Endodermal cell (in vitro differentiated cells): ENCODE measurements at regions not wholly inside any gene's neighbourhood (a gene's known extent, or its start where the extent isn't known, plus 50 kb on each side); places are given as distances from the start of the nearest gene placed in this dataset.
"Not testable (repeated sequence)": the region's sequence is repeated elsewhere in the genome, so short reads cannot be mapped to it uniquely, and the experiment has no call there.

Experiments used
- DNase-seq: peaks from one replicate; pipeline ENCODE4 v3.0.0-alpha.2; 2017
- H3K27ac ChIP-seq: 2 replicates; pipeline ENCODE4 v1.5.1; 2013; ENCODE audit warnings: mild to moderate bottlenecking, low read depth, low read length, moderate library complexity
- H3K27me3 ChIP-seq: 2 replicates; pipeline ENCODE4 v1.6.1; 2013; ENCODE audit warnings: mild to moderate bottlenecking, low read length, moderate library complexity; ENCODE audit not compliant: insufficient read depth, control insufficient read depth, poor library complexity, severe bottlenecking
- H3K36me3 ChIP-seq: 2 replicates; pipeline ENCODE4 v1.7.0; 2013; ENCODE audit warnings: mild to moderate bottlenecking, low read length, moderate library complexity; ENCODE audit not compliant: control insufficient read depth, insufficient read depth
- H3K4me1 ChIP-seq: one replicate; pipeline ENCODE4 v1.7.0; 2013; ENCODE audit warnings: low read length; ENCODE audit not compliant: control insufficient read depth, insufficient read depth
- H3K4me3 ChIP-seq: 2 replicates; pipeline ENCODE4 v1.5.1; 2013; ENCODE audit warnings: mild to moderate bottlenecking, low read length, moderate library complexity
- H3K9ac ChIP-seq: 2 replicates; pipeline ENCODE4 v1.6.1; 2013; ENCODE audit warnings: mild to moderate bottlenecking, low read length, moderate library complexity; ENCODE audit not compliant: poor library complexity, severe bottlenecking; ENCODE audit errors: extremely low read depth
- H3K9me3 ChIP-seq: 2 replicates; pipeline ENCODE4 v1.6.1; 2013; ENCODE audit warnings: mild to moderate bottlenecking, low read length, moderate library complexity; ENCODE audit not compliant: control insufficient read depth
- H3K27ac Mint-ChIP-seq: 2 replicates; pipeline ENCODE4 v1.8.0; 2020; ENCODE audit warnings: mixed read lengths
- H3K27me3 Mint-ChIP-seq: 2 replicates; pipeline ENCODE4 v1.8.0; 2021; ENCODE audit warnings: mild to moderate bottlenecking, mixed read lengths; ENCODE audit not compliant: insufficient read depth
- H3K36me3 Mint-ChIP-seq: 2 replicates; pipeline ENCODE4 v1.8.0; 2020; ENCODE audit warnings: low read depth, mixed read lengths
- H3K4me1 Mint-ChIP-seq: 2 replicates; pipeline ENCODE4 v1.8.0; 2020; ENCODE audit warnings: mixed read lengths
- H3K4me3 Mint-ChIP-seq: 2 replicates; pipeline ENCODE4 v1.8.0; 2020; ENCODE audit warnings: mild to moderate bottlenecking, moderate library complexity, mixed read lengths
- H3K9me3 Mint-ChIP-seq: 2 replicates; pipeline ENCODE4 v1.8.0; 2020; ENCODE audit warnings: mild to moderate bottlenecking, mixed read lengths
- WGBS, 2 experiments: methylation state at CpG; one replicate each; pipeline versions ENCODE4 v1.1.5 to v1.1.7; 2013; ENCODE audit warnings: missing lambda C conversion rate in 2 of 2, mixed read lengths in 1 of 2; ENCODE audit not compliant: insufficient coverage in 1 of 2, insufficient read length in 1 of 2; 5-methylcytosine and 5-hydroxymethylcytosine counted together

GRCh38 chr9:62860939-62861860 is 1671.4 kb downstream of the SPATA31A7 start:
- WGBS, 2 experiments = 80 to 83% methylated on average over 7 to 11 of the region's 11 CpGs
- H3K4me1 ChIP-seq, H3K36me3 Mint-ChIP-seq, H3K4me3 Mint-ChIP-seq, H3K36me3 ChIP-seq, H3K27ac ChIP-seq, H3K4me1 Mint-ChIP-seq, H3K9me3 Mint-ChIP-seq, H3K9me3 ChIP-seq, H3K27ac Mint-ChIP-seq, H3K9ac ChIP-seq, H3K4me3 ChIP-seq: not testable (repeated sequence)
- DNase-seq = peak; percentile 32
- peaks cover 84% of the 10 kb centered on the region for H3K27me3 ChIP-seq
- peaks cover 80% of the 10 kb centered on the region for H3K27me3 Mint-ChIP-seq

- H3K27me3 ChIP-seq = peaks cover 87% of the 10 kb centered on the region
- H3K4me1 Mint-ChIP-seq, H3K4me1 ChIP-seq, H3K9me3 ChIP-seq, H3K4me3 Mint-ChIP-seq, DNase-seq, H3K4me3 ChIP-seq, H3K9ac ChIP-seq, H3K36me3 ChIP-seq, H3K27ac Mint-ChIP-seq, H3K9me3 Mint-ChIP-seq, H3K27ac ChIP-seq, H3K36me3 Mint-ChIP-seq: not testable (repeated sequence)
- peaks cover 84% of the 10 kb centered on the region for H3K27me3 Mint-ChIP-seq
- WGBS, 2 experiments = no CpG with 5 or more reads among the region's 2 CpGs
Measured at GRCh38 chr9:62862180-62862579, 1672.3 kb downstream of the SPATA31A7 start.

GRCh38 chr9:62863319-62863718 is 1673.5 kb downstream of the SPATA31A7 start:
- H3K9me3 Mint-ChIP-seq, H3K36me3 Mint-ChIP-seq, H3K4me1 Mint-ChIP-seq, H3K4me3 ChIP-seq, H3K9ac ChIP-seq, H3K27ac ChIP-seq, H3K9me3 ChIP-seq, H3K4me1 ChIP-seq, H3K36me3 ChIP-seq, H3K4me3 Mint-ChIP-seq, H3K27ac Mint-ChIP-seq: not testable (repeated sequence)
- H3K27me3 ChIP-seq = peaks cover 92% of the 10 kb centered on the region
- 29 to 43% methylated on average over 2 to 3 of the region's 4 CpGs for WGBS, 2 experiments
- DNase-seq = peak; percentile 58
- peaks cover 87% of the 10 kb centered on the region for H3K27me3 Mint-ChIP-seq

GRCh38 chr9:62863867-62864266 is 1674.0 kb downstream of the SPATA31A7 start:
- H3K36me3 ChIP-seq, H3K9me3 Mint-ChIP-seq, H3K4me3 ChIP-seq, H3K27ac Mint-ChIP-seq, H3K4me1 ChIP-seq, H3K9me3 ChIP-seq, H3K4me1 Mint-ChIP-seq, H3K27ac ChIP-seq, H3K9ac ChIP-seq, H3K36me3 Mint-ChIP-seq: not testable (repeated sequence)
- 51 to 65% methylated on average over 8 of the region's 8 CpGs for WGBS, 2 experiments
- H3K27me3 ChIP-seq = peaks cover 92% of the 10 kb centered on the region
- Mint-ChIP-seq H3K4me3 (peak overlapping the region; percentile 59), H3K27me3 (peaks cover 89% of the 10 kb centered on the region)
- peak; percentile 44 for DNase-seq

- not testable (repeated sequence) for H3K27ac ChIP-seq, H3K9me3 Mint-ChIP-seq, H3K27ac Mint-ChIP-seq, H3K9ac ChIP-seq, H3K36me3 ChIP-seq, H3K4me1 Mint-ChIP-seq, H3K9me3 ChIP-seq, H3K4me1 ChIP-seq, H3K36me3 Mint-ChIP-seq, H3K4me3 ChIP-seq
- Mint-ChIP-seq H3K4me3 (peak overlapping the region; percentile 59), H3K27me3 (peaks cover 92% of the 10 kb centered on the region)
- WGBS, 2 experiments = 8 to 13% methylated on average over 15 to 23 of the region's 28 CpGs
- H3K27me3 ChIP-seq = peaks cover 90% of the 10 kb centered on the region
- peak; percentile 94 for DNase-seq
Measured at GRCh38 chr9:62864481-62865469, 1674.9 kb downstream of the SPATA31A7 start.

- H3K9me3 Mint-ChIP-seq, H3K27ac Mint-ChIP-seq, H3K4me3 Mint-ChIP-seq, H3K9me3 ChIP-seq, H3K4me1 Mint-ChIP-seq, H3K36me3 Mint-ChIP-seq, H3K27ac ChIP-seq, H3K4me3 ChIP-seq, H3K9ac ChIP-seq, H3K36me3 ChIP-seq, H3K4me1 ChIP-seq: not testable (repeated sequence)
- WGBS, 2 experiments = 67 to 92% methylated on average over 1 of the region's 4 CpGs
- H3K27me3 Mint-ChIP-seq = peaks cover 92% of the 10 kb centered on the region
- DNase-seq = peak; percentile 38
- H3K27me3 ChIP-seq = peaks cover 69% of the 10 kb centered on the region
Measured at GRCh38 chr9:62869061-62869460, 1679.2 kb downstream of the SPATA31A7 start.
